Upper lobe of right lung (tissue), 1 donor: ENCODE measurements at regions not wholly inside any gene's neighbourhood (a gene's known extent, or its start where the extent isn't known, plus 50 kb on each side); places are given as distances from the start of the nearest gene placed in this dataset.

Experiments
- ATAC-seq: fragments of 200-7000 bp; cut with Tn5 transposase; one replicate; pipeline ENCODE4 v1.9.1; 2020; ENCODE audit warnings: mild to moderate bottlenecking, moderate library complexity
- DNase-seq: peaks from one replicate; pipeline ENCODE4 v3.0.0-alpha.2; 2020
- H3K27ac ChIP-seq: fragments of 200-600 bp; one replicate; pipeline ENCODE4 v1.8.0; 2022
- H3K27me3 ChIP-seq: fragments of 200-600 bp; one replicate; pipeline ENCODE4 v1.8.0; 2022; ENCODE audit warnings: mild to moderate bottlenecking
- H3K36me3 ChIP-seq: fragments of 200-600 bp; one replicate; pipeline ENCODE4 v1.8.0; 2022
- H3K4me1 ChIP-seq: fragments of 200-600 bp; one replicate; pipeline ENCODE4 v1.8.0; 2022
- H3K4me3 ChIP-seq: fragments of 200-600 bp; one replicate; pipeline ENCODE4 v1.8.0; 2022; ENCODE audit warnings: mild to moderate bottlenecking
- H3K9me3 ChIP-seq: fragments of 200-600 bp; one replicate; pipeline ENCODE4 v1.8.0; 2022
- intact Hi-C: fragments of 100-400 bp; cut with DNase I; formaldehyde crosslinking; loops from one replicate; pipeline ENCODE4 v1.11.0; 2022
- TF ChIP-seq, protein P1 (sequence below): fragments of 200-600 bp; IDR thresholded peaks from one replicate; pipeline ENCODE4 v1.8.0; 2022; ENCODE audit warnings: antibody characterized with exemption
- donor health status: DM: no; HTN: yes; CAD: no; lungs with severe emphysema.

DNA sequence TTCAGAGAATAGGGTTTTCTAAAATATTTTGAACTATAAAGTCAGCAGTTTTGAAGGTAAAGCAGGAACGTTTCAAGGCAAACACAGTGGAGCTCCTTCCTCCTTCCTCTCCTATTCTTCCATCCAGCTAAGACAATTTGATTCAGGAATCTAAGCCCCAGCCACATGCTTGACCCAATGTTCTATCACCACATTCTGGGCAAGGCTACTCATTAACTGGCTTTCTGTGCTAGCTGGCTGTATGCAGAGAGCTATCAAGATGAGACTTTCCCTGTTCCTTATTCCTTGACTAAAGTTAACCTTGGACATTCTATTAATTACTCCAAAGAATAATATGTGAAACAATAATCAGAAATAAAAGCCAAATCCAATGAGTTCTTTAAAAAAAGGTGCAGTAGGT is 266.9 kb downstream of the NOVA1 start:
- ATAC-seq = no peak
- no peaks in the 10 kb centered on the region for H3K27me3 ChIP-seq
- TF ChIP-seq, protein P1, sequence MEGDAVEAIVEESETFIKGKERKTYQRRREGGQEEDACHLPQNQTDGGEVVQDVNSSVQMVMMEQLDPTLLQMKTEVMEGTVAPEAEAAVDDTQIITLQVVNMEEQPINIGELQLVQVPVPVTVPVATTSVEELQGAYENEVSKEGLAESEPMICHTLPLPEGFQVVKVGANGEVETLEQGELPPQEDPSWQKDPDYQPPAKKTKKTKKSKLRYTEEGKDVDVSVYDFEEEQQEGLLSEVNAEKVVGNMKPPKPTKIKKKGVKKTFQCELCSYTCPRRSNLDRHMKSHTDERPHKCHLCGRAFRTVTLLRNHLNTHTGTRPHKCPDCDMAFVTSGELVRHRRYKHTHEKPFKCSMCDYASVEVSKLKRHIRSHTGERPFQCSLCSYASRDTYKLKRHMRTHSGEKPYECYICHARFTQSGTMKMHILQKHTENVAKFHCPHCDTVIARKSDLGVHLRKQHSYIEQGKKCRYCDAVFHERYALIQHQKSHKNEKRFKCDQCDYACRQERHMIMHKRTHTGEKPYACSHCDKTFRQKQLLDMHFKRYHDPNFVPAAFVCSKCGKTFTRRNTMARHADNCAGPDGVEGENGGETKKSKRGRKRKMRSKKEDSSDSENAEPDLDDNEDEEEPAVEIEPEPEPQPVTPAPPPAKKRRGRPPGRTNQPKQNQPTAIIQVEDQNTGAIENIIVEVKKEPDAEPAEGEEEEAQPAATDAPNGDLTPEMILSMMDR = no peak
- no peaks in the 10 kb centered on the region for H3K9me3 ChIP-seq
- H3K4me3 ChIP-seq = no peak overlapping the region
- no peak for DNase-seq
- intact Hi-C loops = no loop called here
- H3K27ac ChIP-seq = no peak overlapping the region
- no peaks in the 10 kb centered on the region for H3K4me1 ChIP-seq
- no peaks in the 10 kb centered on the region for H3K36me3 ChIP-seq

DNA sequence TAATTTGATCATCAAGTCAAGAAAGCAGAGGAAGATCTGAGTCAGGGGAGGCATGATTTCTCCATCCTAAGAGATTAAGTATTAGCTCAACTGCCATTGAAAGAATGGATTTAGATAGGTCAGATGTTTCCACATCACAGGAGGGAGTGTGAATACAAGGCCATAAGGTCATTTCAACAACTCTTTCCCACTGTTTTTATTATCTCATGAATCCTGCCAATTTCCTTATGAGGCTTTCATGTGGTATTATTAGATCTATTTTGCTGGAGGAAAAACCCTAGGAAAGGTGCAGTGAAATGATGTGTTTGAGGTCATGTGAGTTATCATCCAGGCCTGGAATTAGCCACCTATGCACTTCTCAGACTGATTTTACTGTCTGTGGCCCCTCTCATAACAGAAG is 269.0 kb downstream of the NOVA1 start:
- no peaks in the 10 kb centered on the region for H3K36me3 ChIP-seq
- intact Hi-C loops = no loop called here
- TF ChIP-seq, protein P1 = no peak
- no peaks in the 10 kb centered on the region for H3K9me3 ChIP-seq
- no peak overlapping the region for H3K27ac ChIP-seq
- no peaks in the 10 kb centered on the region for H3K4me1 ChIP-seq
- H3K4me3 ChIP-seq = no peak overlapping the region
- no peak for ATAC-seq
- no peaks in the 10 kb centered on the region for H3K27me3 ChIP-seq
- no peak for DNase-seq

DNA sequence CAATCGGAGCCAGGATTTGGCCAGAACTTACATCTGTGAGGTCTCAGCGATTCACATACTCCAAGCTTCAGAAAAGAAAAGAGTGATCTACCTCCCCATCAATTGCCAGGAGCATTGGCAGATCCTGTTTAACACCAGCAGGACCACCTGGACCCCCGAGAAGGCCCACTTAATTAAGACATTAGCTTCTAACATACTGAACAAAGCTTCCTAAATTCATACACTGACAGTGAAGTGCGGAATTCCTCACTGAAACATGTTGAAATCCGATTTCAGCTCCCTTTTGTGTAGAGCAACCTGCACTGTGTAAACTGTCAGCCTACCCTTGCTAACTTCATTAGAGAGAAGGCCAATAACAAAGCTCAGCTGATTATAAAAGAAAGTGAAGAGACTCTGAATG is 274.0 kb downstream of the NOVA1 start:
- Histone ChIP-seq H3K4me1 (no peaks in the 10 kb centered on the region), H3K27ac (no peak overlapping the region), H3K9me3 (no peaks in the 10 kb centered on the region), H3K27me3 (no peaks in the 10 kb centered on the region), H3K36me3 (no peaks in the 10 kb centered on the region), H3K4me3 (no peak overlapping the region)
- no peak for ATAC-seq
- intact Hi-C loops = no loop called here
- DNase-seq = no peak
- TF ChIP-seq, protein P1 = no peak

DNA sequence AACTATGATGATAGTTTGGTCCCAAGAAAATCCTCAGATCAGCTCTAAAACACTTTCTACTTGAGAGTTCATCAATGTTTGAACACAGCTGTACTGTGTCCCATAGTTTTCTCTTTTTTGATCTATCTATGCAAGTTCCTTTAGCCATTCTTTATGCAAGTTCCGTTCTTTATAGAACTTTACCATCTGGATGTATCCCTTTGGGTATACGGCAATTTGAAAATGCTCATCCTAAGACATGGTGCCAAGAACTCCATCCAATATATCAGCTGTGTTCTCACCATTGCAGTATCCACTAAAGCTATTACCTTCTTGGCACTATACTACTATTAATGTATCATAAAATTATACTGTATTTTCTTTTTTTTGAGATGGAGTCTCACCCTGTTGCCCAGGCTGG is 276.9 kb downstream of the NOVA1 start:
- Histone ChIP-seq H3K27ac (no peak overlapping the region), H3K4me1 (no peaks in the 10 kb centered on the region), H3K9me3 (no peaks in the 10 kb centered on the region), H3K27me3 (no peaks in the 10 kb centered on the region), H3K36me3 (no peaks in the 10 kb centered on the region), H3K4me3 (no peak overlapping the region)
- intact Hi-C loops = no loop called here
- no peak for ATAC-seq
- no peak for DNase-seq
- TF ChIP-seq, protein P1 = no peak

DNA sequence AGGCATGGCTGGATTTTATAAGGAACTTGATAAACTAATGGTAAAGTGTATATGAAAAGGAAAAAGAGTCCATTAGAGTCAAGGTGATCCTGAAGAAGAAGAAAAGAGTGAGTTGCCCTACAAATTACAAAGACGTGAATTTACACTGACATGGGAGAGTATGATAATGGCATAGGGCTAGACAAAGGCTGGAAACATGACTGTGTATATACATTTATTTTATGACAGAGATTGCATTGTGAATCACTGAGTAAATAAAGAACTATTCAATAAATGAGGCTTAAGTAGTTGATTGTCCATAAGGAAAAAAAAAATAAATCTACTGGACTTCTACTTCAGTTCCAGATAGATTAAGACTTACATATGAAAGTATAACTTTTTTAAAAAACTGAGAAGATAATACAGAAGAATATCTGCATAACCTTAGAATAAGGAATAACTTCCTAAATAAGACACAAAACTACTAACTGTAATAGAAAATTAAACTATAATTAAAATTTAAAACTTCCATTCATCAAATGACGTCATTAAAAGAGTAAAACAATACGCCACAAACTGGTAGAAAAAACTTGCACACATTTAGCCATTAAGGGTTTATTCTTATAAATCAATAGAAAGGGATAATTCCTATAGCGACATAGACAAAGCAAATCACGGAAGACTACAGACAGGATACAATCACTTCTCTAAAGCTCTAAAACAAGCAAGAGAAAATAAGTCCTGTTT is 278.5 kb downstream of the NOVA1 start:
- intact Hi-C loops = no loop called here
- Histone ChIP-seq H3K27me3 (no peaks in the 10 kb centered on the region), H3K27ac (no peak overlapping the region), H3K9me3 (no peaks in the 10 kb centered on the region), H3K4me3 (no peak overlapping the region), H3K36me3 (no peaks in the 10 kb centered on the region), H3K4me1 (no peaks in the 10 kb centered on the region)
- TF ChIP-seq, protein P1 = no peak
- ATAC-seq (no peak), DNase-seq (no peak)

DNA sequence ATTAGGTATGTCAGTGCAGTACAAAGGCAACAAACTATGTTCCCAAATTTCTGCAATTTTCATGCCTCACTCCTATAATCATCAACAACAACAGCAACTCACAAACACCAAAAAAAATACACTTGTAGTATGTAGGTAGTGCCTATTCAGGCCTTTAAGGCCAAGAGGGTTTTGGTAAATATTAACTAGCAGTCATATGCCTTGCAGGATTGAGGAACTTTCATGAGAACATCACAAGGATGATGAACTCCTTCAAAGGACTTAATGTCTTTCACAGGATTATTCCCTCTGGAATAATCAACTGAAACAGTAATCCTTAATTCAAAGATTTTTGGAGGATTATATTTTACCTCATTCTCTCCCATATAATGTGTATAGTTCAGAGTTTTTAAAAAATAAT is 293.8 kb downstream of the NOVA1 start:
- no peak overlapping the region for H3K27ac ChIP-seq

More for the DNA sequence above, 293.8 kb downstream of the NOVA1 start:
- ATAC-seq = no peak
- intact Hi-C loops = no loop called here
- H3K4me3 ChIP-seq = no peak overlapping the region
- no peaks in the 10 kb centered on the region for H3K36me3 ChIP-seq
- H3K9me3 ChIP-seq = no peaks in the 10 kb centered on the region
- no peaks in the 10 kb centered on the region for H3K4me1 ChIP-seq
- H3K27me3 ChIP-seq = no peaks in the 10 kb centered on the region
- no peak for DNase-seq
- TF ChIP-seq, protein P1 = no peak
